HepG2 (cell line): ENCODE measurements at regions not wholly inside any gene's neighbourhood (a gene's known extent, or its start where the extent isn't known, plus 50 kb on each side); places are given as distances from the start of the nearest gene placed in this dataset.

Experiments used
- BRF2 ChIP-seq: sonication (generic); formaldehyde crosslinking; IDR thresholded peaks from 2 replicates; pipeline ENCODE4 v1.8.1; 2022; ENCODE audit warnings: mild to moderate bottlenecking, missing genetic modification reagents
- FOXA3 ChIP-seq: IDR thresholded peaks from 2 replicates; pipeline ENCODE4 v1.6.1; 2016; ENCODE audit warnings: missing genetic modification reagents, missing compliant biosample characterization
- HOXD1 ChIP-seq: sonication (generic); formaldehyde crosslinking; IDR thresholded peaks from 2 replicates; pipeline ENCODE4 v1.5.0; 2020; ENCODE audit warnings: missing genetic modification reagents
- KAT8 ChIP-seq: IDR thresholded peaks from 2 replicates; pipeline ENCODE4 v1.6.1; 2016; ENCODE audit warnings: missing genetic modification reagents, missing compliant biosample characterization
- PHB2 ChIP-seq: fragments of 450-650 bp; IDR thresholded peaks from 2 replicates; pipeline ENCODE4 v1.6.1; 2018; ENCODE audit not compliant: partially characterized antibody
- POLR2AphosphoS5 ChIP-seq: IDR thresholded peaks from 2 replicates; pipeline ENCODE4 v1.6.1; 2012; ENCODE audit warnings: low read depth, low read length
- SIN3A ChIP-seq: IDR thresholded peaks from 2 replicates; pipeline ENCODE4 v1.6.1; 2011; ENCODE audit warnings: low read depth, mild to moderate bottlenecking, control low read depth, low read length, borderline replicate concordance
- SIX1 ChIP-seq: sonication (generic); formaldehyde crosslinking; IDR thresholded peaks from 2 replicates; pipeline ENCODE4 v1.4.0; 2020; ENCODE audit warnings: missing genetic modification reagents, borderline replicate concordance
- STAT5B ChIP-seq: sonication (generic); formaldehyde crosslinking; IDR thresholded peaks from 2 replicates; pipeline ENCODE4 v1.4.0; 2020; ENCODE audit warnings: missing genetic modification reagents
- THRA ChIP-seq: sonication (generic); formaldehyde crosslinking; IDR thresholded peaks from 2 replicates; pipeline ENCODE4 v1.4.0; 2020; ENCODE audit warnings: missing genetic modification reagents, borderline replicate concordance
- ZNF232 ChIP-seq: sonication (generic); formaldehyde crosslinking; IDR thresholded peaks from 2 replicates; pipeline ENCODE4 v1.4.0; 2020; ENCODE audit warnings: missing genetic modification reagents, borderline replicate concordance
- ZNF367 ChIP-seq: sonication (generic); formaldehyde crosslinking; IDR thresholded peaks from 2 replicates; pipeline ENCODE4 v1.4.0; 2020; ENCODE audit warnings: missing genetic modification reagents, borderline replicate concordance
- ZNF501 ChIP-seq: sonication (generic); formaldehyde crosslinking; IDR thresholded peaks from 2 replicates; pipeline ENCODE4 v1.5.1; 2020; ENCODE audit warnings: mild to moderate bottlenecking, moderate library complexity, missing genetic modification reagents
- ZNF503 ChIP-seq: sonication (generic); formaldehyde crosslinking; IDR thresholded peaks from 2 replicates; pipeline ENCODE4 v1.4.0; 2020; ENCODE audit warnings: missing genetic modification reagents
- ZNF619 ChIP-seq: sonication (generic); formaldehyde crosslinking; IDR thresholded peaks from 2 replicates; pipeline ENCODE4 v1.4.0; 2020; ENCODE audit warnings: mild to moderate bottlenecking, missing genetic modification reagents
- TF ChIP-seq, protein P1 (sequence below): sonication (generic); formaldehyde crosslinking; IDR thresholded peaks from 2 replicates; pipeline ENCODE4 v1.9.0; 2021; ENCODE audit warnings: missing genetic modification reagents, borderline replicate concordance
- TF ChIP-seq, protein P2 (sequence below): sonication (generic); formaldehyde crosslinking; IDR thresholded peaks from 2 replicates; pipeline ENCODE4 v1.4.0; 2020; ENCODE audit warnings: missing genetic modification reagents, mild to moderate bottlenecking, borderline replicate concordance

DNA sequence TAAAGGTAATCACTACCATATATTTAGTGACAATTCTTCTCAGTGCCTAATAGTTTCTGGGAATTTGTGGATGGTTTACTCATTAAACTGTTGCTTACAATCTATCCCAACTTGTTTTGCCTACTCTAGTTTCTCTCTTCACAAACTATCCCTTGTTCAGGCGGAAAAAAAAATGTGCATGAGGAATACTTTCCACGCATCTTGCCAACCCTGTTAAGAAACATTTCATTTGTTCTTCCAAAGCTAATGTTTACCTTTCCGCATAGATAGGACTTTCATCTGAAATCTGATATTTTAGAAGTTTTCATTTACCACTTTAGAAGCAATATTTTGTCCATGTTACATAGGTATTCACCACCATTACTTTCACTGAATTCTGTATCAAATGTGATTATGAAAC, 191.9 kb downstream of the MDFIC start (continued):
- TF ChIP-seq SIN3A = no peak
- TF ChIP-seq, protein P1, sequence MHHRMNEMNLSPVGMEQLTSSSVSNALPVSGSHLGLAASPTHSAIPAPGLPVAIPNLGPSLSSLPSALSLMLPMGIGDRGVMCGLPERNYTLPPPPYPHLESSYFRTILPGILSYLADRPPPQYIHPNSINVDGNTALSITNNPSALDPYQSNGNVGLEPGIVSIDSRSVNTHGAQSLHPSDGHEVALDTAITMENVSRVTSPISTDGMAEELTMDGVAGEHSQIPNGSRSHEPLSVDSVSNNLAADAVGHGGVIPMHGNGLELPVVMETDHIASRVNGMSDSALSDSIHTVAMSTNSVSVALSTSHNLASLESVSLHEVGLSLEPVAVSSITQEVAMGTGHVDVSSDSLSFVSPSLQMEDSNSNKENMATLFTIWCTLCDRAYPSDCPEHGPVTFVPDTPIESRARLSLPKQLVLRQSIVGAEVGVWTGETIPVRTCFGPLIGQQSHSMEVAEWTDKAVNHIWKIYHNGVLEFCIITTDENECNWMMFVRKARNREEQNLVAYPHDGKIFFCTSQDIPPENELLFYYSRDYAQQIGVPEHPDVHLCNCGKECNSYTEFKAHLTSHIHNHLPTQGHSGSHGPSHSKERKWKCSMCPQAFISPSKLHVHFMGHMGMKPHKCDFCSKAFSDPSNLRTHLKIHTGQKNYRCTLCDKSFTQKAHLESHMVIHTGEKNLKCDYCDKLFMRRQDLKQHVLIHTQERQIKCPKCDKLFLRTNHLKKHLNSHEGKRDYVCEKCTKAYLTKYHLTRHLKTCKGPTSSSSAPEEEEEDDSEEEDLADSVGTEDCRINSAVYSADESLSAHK = no peak
- no peak for TF ChIP-seq POLR2AphosphoS5
- TF ChIP-seq ZNF501 (CRISPR knock-in tag) = no peak
- peak; percentile 57 for TF ChIP-seq THRA (CRISPR knock-in tag)
- no peak for TF ChIP-seq BRF2 (CRISPR knock-in tag)
- peak; percentile 99 for TF ChIP-seq SIX1 (CRISPR knock-in tag)
- TF ChIP-seq, protein P2, sequence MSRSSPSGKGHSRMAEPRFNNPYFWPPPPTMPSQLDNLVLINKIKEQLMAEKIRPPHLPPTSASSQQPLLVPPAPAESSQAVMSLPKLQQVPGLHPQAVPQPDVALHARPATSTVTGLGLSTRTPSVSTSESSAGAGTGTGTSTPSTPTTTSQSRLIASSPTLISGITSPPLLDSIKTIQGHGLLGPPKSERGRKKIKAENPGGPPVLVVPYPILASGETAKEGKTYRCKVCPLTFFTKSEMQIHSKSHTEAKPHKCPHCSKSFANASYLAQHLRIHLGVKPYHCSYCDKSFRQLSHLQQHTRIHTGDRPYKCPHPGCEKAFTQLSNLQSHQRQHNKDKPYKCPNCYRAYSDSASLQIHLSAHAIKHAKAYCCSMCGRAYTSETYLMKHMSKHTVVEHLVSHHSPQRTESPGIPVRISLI = peak; percentile 94
- no peak for TF ChIP-seq HOXD1 (CRISPR knock-in tag)
- TF ChIP-seq KAT8 (CRISPR knock-in tag) = no peak
- no peak for TF ChIP-seq PHB2
- peak; percentile 79 for TF ChIP-seq FOXA3
- 0 out of 2 replicates have a peak, but pooled peaks have one; percentile 47 for TF ChIP-seq ZNF503 (CRISPR knock-in tag)
- no peak for TF ChIP-seq ZNF367
- no peak for TF ChIP-seq ZNF619
- TF ChIP-seq ZNF232 (CRISPR knock-in tag) = no peak
- no peak for TF ChIP-seq STAT5B
